Stimulated activated CD8-positive, alpha-beta memory T cell treated with anti-CD3 and anti-CD28 coated beads, Interleukin-12 subunit alpha, Interleukin-12 subunit beta, amount 100 ng/mL, for 4 hours (primary cell): ENCODE measurements at regions not wholly inside any gene's neighbourhood (a gene's known extent, or its start where the extent isn't known, plus 50 kb on each side); places are given as distances from the start of the nearest gene placed in this dataset.
"Not testable (repeated sequence)": the region's sequence is repeated elsewhere in the genome, so short reads cannot be mapped to it uniquely, and the experiment has no call there.

Experiments used
- DNase-seq: peaks from one replicate; pipeline ENCODE4 v3.0.0-alpha.2; 2020; ENCODE audit warnings: low read depth

DNA sequence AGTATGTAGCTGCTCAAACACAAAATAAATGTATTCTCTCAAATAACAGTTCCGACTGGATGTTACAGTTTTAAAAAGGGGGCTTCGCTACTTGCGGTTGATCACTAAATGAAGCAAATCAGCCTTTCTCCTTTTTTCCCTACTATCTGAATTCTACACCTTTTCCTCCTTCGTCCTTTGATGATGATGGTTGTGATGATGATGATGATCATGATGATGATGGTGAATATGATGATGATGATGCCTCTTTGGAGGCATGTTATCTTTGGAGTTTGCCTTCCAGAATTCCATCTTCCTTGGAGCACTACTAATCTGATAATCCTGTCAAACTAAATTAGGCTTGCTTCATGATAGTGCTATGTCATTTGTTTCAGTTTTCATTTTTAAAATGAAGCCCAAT is 1073.3 kb downstream of the SOCS6 start:
- no peak for DNase-seq

DNA sequence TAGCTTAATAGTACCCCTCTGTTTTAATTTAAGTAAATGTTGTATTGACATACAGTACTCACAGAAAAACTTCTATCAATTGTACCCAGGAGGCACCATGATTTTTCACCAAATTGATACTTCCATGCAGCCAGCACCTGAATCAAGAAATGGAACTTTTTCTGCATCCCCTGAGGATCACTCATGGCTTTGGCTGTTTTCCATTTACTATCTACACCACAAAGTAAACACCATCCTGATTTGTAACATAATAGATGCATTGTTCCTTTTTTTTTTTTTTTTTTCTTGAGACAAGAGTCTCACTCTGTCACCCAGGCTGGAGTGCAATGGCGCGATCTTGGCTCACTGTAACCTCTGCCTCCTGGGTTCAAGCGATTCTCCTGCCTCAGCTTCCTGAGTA is 1066.8 kb downstream of the SOCS6 start:
- not testable (repeated sequence) for DNase-seq

DNA sequence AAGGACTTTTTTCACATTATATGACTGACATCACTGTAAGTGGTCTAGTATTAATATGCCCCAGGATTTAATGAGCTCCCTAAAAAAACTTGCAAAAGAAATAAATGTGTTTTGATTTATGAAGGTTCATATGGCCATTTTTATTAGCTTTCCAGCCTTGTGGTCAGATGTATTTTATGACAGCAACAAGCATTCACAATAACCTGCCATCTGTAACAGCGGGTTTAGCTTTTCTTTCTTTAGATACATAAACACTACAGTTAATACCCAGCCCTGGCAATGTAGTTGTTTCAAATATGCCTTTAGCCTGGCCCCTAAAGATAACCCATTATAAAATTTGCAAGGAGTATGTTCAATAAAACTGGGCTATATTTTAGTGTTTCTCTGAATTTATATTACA is 1063.8 kb downstream of the SOCS6 start:
- DNase-seq, result no peak

GRCh38 chr18:71336576-71337210 is 1047.8 kb downstream of the SOCS6 start:
- DNase-seq, result no peak

DNA sequence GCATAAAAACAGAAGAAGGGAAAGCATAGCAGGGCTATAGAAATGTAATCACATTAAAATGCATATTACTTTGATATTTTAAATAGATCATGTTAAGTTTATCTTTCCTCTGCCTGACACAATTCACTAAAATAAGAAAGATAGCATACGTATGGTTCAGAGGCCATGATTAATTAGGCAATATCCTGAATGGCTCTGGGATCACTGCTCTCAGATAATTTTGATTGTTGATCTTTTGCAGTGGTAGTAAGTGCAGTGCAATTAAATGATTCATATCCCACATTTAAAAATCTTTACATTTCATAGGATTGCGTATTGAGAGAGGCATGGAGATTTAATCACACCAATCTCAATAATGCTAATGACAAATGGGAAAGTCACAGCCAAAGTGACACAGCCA is 1040.7 kb downstream of the SOCS6 start:
- DNase-seq, result no peak

GRCh38 chr18:71329114-71329513 is 1040.3 kb downstream of the SOCS6 start:
- DNase-seq, result no peak

DNA sequence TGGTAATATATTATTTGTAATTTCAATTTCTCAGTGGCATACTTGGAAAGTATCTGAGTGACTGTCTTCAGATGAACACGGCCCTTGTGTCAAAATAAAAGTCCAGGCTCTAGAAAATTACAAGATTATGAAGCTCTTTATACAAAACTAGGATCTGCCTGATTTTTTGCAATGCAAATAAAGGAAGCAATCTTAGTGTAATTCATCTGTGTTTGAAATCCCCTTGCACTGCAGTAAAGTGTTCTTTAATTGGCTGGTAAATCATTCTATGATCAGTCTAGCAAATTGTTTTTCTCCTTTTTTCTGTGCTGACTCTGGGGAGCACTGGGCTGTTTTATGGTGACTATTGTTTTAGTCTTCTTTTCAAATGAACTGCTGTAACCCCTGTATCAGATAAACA is 1039.0 kb downstream of the SOCS6 start:
- no peak for DNase-seq

DNA sequence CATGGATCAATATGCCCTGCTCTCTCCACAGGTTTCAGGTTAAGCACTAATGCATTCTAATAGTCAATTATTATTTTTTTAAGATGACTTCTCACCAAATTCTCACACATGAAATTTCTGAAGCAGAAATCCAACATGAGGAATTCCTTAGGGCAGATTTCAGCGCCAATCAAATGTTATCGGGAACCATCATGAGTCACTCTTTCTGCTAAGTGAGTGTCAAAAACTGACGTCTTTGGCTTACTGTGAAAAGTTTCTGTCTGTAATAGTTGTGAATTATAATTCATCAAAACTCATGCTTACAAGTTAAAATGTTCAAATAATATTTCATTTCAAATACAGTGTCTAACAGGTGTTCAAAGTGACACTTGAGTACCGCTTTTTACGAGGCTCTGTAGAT is 1038.6 kb downstream of the SOCS6 start:
- DNase-seq, result no peak

DNA sequence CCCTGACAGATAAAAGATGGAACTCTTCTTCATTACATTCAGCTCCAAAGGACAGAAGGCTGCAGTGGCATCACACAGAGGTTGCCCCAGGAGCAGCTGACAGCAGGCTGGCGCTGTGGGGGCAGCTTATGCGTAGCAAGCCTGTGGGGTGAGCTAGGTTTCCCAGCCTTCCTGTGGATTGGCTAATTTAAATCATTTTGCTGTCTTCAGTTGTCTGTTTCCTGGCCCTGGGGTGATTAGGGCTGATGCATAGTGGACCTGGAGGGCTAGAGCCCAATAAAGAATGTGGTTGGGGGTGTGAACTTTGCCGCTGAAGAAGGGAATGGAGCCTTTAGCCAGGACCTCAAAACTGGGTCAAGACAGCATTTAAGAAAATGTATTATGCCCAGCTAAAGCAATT is 1038.0 kb downstream of the SOCS6 start:
- no peak for DNase-seq

- DNase-seq, result no peak
Measured at GRCh38 chr18:71324356-71324755, 1035.5 kb downstream of the SOCS6 start.

DNA sequence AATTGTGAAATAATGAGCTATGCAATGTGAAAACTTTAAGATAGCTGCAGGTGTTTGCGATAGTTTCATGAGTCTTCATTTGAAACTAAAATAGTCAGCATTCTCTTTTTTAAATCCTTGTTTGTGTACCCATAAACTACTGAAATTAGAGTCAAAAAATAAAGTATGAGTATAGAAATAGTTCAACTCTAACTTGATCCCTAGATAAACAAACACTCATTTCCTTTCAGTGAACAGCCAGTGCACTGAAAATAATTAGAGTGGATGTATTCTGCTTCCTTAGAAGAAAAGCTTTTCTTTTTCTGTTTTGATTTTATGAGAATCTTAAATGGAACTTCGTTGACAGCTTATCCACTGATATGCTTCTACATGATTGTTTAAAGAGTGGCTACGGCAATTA is 1033.4 kb downstream of the SOCS6 start:
- DNase-seq, result no peak

GRCh38 chr18:71321319-71321718 is 1032.5 kb downstream of the SOCS6 start:
- no peak for DNase-seq

- no peak for DNase-seq
Measured at GRCh38 chr18:71304856-71305255, 1016.0 kb downstream of the SOCS6 start.

- DNase-seq, result not testable (repeated sequence)
Measured at GRCh38 chr18:71303743-71304142, 1014.9 kb downstream of the SOCS6 start.

DNA sequence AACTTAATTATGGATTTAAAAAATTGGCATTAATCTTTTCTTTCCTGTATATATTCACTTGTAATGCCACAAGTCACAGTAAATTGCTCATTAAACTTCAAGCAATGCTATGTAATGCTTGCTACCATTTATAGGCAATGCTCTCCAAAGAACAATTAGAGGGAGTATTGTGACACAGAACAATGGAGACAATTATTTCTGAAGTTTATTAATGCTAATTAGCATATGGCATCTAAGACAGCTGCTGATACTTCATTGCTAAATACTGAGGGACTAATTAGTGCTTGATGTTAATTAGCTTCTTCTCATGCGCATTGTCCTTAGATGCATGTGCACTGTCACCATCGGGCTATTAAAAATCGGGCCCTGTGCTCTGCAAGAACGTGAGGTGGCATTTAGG is 1012.8 kb downstream of the SOCS6 start:
- no peak for DNase-seq

DNA sequence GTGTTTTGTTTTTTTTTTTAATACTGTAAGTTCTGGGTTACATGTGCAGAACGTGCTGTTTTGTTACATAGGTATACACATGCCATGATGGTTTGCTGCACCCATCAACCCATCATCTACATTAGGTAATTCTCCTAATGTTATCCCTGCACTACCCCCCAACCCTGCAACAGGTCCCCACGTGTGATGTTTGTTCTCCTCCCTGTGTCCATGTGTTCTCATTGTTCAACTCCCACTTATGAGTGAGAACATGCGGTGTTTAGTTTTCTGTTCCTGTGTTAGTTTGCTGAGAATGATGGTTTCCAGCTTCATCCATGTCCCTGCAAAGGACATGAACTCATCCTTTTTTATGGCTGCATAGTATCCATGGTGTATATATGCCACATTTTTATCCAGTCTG is 1005.4 kb downstream of the SOCS6 start:
- DNase-seq, result not testable (repeated sequence)

DNA sequence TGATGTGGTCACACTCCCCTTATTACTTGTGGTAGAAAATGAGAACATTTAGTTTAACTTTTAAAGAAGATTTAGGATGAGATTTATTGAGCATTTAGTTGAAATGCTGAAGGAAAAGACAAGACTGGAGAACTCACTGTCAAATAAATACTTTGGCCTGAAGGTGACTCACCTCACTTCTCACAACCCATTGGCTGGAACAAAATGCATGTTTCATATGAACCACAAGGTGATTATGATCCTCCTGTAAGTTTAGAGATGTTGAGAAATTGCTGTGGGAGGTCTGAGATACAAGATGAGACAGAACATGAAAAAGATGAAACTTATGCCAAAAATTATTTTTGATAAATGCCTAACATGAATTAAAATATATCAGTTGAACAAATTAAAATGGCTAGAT is 1004.5 kb downstream of the SOCS6 start:
- DNase-seq, result no peak

- no peak for DNase-seq
Measured at GRCh38 chr18:71287268-71287667, 998.4 kb downstream of the SOCS6 start.

- no peak for DNase-seq
Measured at GRCh38 chr18:71252351-71252865, 963.6 kb downstream of the SOCS6 start.

DNA sequence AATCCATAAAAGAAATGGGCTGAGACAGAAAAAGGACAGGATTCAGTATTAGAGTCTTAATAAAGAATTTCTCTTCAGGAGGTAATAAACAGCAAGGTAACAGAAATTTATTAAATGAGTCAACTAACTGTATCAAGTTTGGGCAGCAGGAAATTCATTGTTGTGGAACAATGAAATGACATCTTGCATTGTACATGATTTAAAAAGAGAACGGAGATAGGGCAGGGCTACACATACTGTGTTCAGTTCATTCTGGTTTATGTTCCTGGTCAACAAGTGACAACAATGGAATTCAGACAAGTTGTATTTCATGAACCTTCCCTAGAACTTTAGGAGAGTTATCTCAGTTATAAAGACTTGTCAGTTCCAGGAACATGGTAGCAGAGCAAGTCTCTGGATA is 961.3 kb downstream of the SOCS6 start:
- no peak for DNase-seq

GRCh38 chr18:71249791-71250190 is 960.9 kb downstream of the SOCS6 start:
- no peak for DNase-seq

- no peak for DNase-seq
Measured at GRCh38 chr18:71242981-71243380, 954.1 kb downstream of the SOCS6 start.

- no peak for DNase-seq
Measured at GRCh38 chr18:71238974-71239624, 950.3 kb downstream of the SOCS6 start.

DNA sequence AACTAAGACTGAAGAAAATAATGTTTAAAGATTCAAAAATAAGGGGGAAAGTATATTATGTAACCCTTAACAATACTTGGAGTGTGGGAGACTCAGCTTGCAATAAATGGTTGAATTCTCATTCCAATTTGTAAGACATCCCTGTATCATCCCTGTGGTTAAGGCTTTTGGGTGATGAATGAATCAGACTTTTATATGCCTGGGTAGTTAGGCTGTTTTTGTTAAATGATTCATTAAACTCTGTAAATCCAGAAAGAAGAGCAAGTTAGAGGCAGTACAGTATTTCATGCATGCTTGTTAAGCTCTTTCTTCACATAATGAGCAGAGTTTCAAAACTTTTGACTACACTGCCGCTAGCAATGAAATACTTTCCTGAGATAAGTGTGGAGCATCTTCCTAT is 948.8 kb downstream of the SOCS6 start:
- no peak for DNase-seq
